ENCODE measurements at regions not wholly inside any gene's neighbourhood (a gene's known extent, or its start where the extent isn't known, plus 50 kb on each side); places are given as distances from the start of the nearest gene placed in this dataset.

GRCh38 chr3:13706886-13707285 is 158.0 kb downstream of the FBLN2 start:
- TF ChIP-seq CTCF (IDR thresholded peaks at IDR 0.05) (no peak), POLR2A (IDR thresholded peaks at IDR 0.05) (no peak)
